Mesodermal cell (in vitro differentiated cells): ENCODE measurements at regions not wholly inside any gene's neighbourhood (a gene's known extent, or its start where the extent isn't known, plus 50 kb on each side); places are given as distances from the start of the nearest gene placed in this dataset.
"Not testable (repeated sequence)": the region's sequence is repeated elsewhere in the genome, so short reads cannot be mapped to it uniquely, and the experiment has no call there.

Experiments used
- H3K27ac ChIP-seq: 2 replicates; pipeline ENCODE4 v1.7.0; 2013; ENCODE audit warnings: mild to moderate bottlenecking, low read depth, low read length, moderate library complexity; ENCODE audit not compliant: severe bottlenecking
- H3K36me3 ChIP-seq: 2 replicates; pipeline ENCODE4 v1.7.1; 2013; ENCODE audit warnings: mild to moderate bottlenecking, low read length, moderate library complexity; ENCODE audit not compliant: control insufficient read depth, insufficient read depth
- H3K4me1 ChIP-seq: one replicate; pipeline ENCODE4 v1.7.1; 2013; ENCODE audit warnings: mild to moderate bottlenecking, low read length; ENCODE audit not compliant: insufficient read depth, control insufficient read depth, poor library complexity, severe bottlenecking
- H3K4me3 ChIP-seq: 2 replicates; pipeline ENCODE4 v1.7.0; 2013; ENCODE audit warnings: low read length, control low read depth, mild to moderate bottlenecking; ENCODE audit not compliant: insufficient read depth, poor library complexity, severe bottlenecking; ENCODE audit errors: extremely low read depth
- H3K9me3 ChIP-seq: 2 replicates; pipeline ENCODE4 v1.7.1; 2013; ENCODE audit warnings: mild to moderate bottlenecking, low read length, moderate library complexity; ENCODE audit not compliant: control insufficient read depth
- WGBS, 2 experiments: methylation state at CpG; one replicate each; pipeline ENCODE4 v1.1.5; 2013; ENCODE audit warnings: missing lambda C conversion rate in 2 of 2; ENCODE audit not compliant: insufficient coverage in 2 of 2; 5-methylcytosine and 5-hydroxymethylcytosine counted together

DNA sequence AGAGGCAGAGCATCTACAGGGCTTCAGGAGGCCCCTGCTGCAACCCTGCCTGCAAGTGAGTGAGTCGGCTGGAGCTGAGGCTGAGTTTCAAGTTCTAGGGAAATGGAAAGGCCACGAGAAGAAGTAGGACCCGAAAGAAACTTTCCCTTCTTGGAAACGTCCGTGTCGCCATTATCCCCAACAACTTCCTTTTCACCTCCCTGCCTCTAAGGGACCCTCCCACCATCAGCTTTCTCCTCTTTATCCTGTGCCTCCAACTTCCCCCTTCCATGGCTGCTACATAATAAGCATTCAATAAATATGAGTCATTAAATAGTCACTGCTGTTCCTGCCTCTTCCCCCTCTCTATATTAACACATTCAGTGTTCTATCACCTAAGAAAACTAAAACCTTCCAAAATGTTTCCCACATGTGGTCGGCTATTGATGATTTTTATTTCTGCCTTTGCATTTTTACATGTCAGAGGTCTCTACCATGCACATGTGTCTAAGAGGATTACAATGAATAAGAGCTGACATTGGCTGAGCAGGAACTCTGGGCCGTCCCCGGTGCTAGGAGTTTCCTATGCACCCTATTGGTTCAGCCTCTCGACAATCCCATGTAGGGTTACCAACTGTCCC is 115.9 kb upstream of the TNRC6C start:
- H3K4me1 ChIP-seq: peaks cover 25% of the 10 kb centered on the region
- 84 to 91% methylated on average over 7 to 10 of the region's 10 CpGs for WGBS, 2 experiments
- H3K36me3 ChIP-seq: no peaks in the 10 kb centered on the region
- no peak overlapping the region for H3K4me3 ChIP-seq
- no peak overlapping the region for H3K27ac ChIP-seq
- H3K9me3 ChIP-seq: no peaks in the 10 kb centered on the region

DNA sequence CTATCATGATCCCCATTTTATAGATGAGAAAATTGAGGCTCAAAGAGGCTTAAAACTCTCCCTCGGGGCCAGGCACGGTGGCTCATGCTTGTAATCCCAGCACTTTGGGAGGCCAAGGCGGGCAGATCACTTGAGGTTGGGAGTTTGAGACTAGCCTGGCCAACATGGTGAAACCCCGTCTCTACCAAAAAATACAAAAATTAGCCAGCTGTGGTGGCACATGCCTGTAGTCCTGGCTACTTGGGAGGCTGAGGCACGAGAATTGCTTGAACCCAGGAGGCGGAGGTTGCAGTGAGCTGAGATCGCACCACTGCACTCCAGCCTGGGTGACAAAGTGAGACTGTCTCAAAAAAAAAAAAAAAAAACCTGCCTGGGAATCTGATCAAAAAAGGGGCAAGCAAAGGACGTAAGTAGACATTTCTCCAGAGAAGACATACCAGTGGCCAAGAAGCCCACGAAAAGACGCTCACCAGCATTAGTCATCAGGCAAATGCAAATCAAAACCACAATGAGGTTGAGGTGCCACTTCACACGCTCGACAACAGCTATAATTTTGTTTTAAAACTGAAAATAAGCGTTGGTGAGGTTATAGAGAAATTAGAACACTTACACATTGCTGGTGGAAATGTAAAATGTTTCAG is 115.1 kb upstream of the TNRC6C start:
- H3K4me3 ChIP-seq, H3K36me3 ChIP-seq, H3K9me3 ChIP-seq, H3K27ac ChIP-seq: not testable (repeated sequence)
- WGBS, 2 experiments: 88 to 90% methylated on average over 5 to 12 of the region's 13 CpGs
- H3K4me1 ChIP-seq: peaks cover 25% of the 10 kb centered on the region

DNA sequence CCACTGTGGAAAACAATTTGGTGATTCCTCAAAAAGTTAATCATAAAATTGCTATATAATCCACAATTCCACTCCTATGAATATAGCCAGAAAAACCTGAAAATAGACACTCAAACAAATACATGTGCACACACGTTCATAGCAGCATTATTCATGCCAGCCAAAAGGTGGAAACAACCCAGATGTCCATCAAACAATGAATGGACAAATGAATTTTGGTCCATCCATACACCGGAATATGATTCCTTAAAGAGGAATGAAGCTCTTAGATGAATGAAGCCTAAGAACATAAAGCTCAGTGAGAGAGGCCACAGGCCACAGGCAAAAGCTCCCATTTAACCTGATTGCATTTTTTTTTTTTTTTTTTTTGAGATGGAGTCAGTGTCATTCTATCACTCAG is 114.6 kb upstream of the TNRC6C start:
- no peaks in the 10 kb centered on the region for H3K9me3 ChIP-seq
- WGBS, 2 experiments: 85 to 100% methylated on average over 1 to 2 of the region's 2 CpGs
- H3K27ac ChIP-seq: no peak overlapping the region
- peaks cover 25% of the 10 kb centered on the region for H3K4me1 ChIP-seq
- H3K4me3 ChIP-seq: no peak overlapping the region
- H3K36me3 ChIP-seq: no peaks in the 10 kb centered on the region

DNA sequence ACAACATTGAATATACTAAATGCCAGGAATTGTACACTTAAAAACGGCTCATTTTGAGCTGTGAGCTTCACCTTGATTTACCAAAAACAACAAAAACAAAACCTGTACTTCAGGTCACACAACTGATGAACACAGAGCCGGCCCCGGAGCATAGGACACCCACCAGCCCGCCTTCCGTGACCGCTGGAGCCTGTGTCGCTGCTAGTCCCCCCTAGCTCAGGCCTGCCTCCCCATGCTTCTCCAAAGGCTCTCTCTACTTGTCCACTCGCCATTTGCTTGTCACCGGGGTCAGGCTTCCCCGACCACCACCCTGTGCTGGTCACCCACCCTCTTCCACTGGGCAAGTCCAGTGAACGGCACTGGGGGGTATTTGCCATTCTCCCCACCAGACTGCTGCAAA is 113.8 kb upstream of the TNRC6C start:
- Histone ChIP-seq H3K4me1 (peaks cover 24% of the 10 kb centered on the region), H3K27ac (no peak overlapping the region), H3K36me3 (no peaks in the 10 kb centered on the region), H3K4me3 (no peak overlapping the region), H3K9me3 (no peaks in the 10 kb centered on the region)
- 97 to 100% methylated on average over 9 of the region's 11 CpGs for WGBS, 2 experiments

DNA sequence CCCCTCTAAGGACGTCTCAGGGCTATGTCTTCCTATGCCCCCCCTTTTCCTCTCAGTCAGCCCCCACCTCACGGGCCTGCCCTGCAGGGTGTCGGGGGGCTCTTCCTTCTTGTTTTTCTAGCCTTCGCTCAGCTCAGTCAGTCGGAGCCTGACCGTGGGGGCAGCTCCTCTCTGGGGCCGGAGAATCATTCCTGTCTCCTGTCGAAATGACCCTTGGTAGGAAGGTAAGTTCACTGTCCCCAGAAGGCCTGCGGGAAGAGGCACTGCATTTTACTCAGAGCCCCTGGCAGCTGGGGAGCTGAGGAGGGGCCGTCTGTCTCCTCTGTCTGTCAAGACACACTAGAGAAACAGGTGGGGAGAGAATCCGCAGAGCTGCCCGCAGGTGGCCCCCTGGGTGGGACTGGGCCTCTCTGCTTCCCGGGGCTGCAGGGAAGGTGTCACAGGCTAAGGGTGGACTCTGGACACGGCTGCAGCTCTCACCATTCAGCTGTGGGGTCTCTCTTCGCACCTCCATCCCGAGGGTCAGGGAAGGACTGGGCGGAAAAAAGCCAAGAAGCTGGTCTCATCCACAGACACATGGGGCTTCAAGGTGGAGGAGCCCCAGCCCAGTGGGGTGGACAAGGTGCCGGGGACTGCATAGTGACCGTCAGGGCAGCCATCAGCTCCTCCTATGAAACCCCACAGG is 112.8 kb upstream of the TNRC6C start:
- Histone ChIP-seq H3K9me3 (no peaks in the 10 kb centered on the region), H3K4me1 (peaks cover 14% of the 10 kb centered on the region), H3K4me3 (no peak overlapping the region), H3K36me3 (no peaks in the 10 kb centered on the region), H3K27ac (no peak overlapping the region)
- WGBS, 2 experiments: 76 to 83% methylated on average over 18 of the region's 19 CpGs

DNA sequence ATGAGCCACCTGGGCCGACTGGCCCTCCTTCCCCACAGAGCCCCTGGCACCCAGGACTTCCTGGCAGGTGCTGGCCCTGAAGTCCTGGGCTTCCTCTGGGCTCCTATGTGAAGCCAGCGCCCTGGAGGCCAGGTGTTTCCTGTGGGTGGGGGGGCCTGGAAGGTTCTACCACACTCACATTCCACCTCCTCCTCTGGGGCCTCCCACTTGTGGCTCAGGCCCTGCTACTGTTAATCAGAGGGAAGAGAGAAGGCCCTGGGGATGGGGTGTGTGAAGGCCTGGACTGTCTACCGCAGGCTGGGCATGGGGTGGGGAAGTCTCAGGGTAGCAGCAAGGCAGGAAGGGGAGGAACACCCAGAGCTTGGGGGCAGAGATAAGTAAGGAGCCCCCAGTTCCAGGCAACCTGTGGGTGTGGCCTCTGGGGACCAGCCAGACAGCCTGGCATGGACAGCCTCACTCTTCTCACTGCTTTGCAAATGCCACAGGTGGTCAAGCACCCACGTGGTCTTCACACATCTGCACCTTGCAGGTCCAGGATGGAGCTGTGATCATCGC is 111.9 kb upstream of the TNRC6C start:
- Histone ChIP-seq H3K4me1 (peaks cover 11% of the 10 kb centered on the region), H3K4me3 (no peak overlapping the region), H3K36me3 (no peaks in the 10 kb centered on the region), H3K27ac (no peak overlapping the region), H3K9me3 (no peaks in the 10 kb centered on the region)
- 92 to 100% methylated on average over 1 to 4 of the region's 5 CpGs for WGBS, 2 experiments

DNA sequence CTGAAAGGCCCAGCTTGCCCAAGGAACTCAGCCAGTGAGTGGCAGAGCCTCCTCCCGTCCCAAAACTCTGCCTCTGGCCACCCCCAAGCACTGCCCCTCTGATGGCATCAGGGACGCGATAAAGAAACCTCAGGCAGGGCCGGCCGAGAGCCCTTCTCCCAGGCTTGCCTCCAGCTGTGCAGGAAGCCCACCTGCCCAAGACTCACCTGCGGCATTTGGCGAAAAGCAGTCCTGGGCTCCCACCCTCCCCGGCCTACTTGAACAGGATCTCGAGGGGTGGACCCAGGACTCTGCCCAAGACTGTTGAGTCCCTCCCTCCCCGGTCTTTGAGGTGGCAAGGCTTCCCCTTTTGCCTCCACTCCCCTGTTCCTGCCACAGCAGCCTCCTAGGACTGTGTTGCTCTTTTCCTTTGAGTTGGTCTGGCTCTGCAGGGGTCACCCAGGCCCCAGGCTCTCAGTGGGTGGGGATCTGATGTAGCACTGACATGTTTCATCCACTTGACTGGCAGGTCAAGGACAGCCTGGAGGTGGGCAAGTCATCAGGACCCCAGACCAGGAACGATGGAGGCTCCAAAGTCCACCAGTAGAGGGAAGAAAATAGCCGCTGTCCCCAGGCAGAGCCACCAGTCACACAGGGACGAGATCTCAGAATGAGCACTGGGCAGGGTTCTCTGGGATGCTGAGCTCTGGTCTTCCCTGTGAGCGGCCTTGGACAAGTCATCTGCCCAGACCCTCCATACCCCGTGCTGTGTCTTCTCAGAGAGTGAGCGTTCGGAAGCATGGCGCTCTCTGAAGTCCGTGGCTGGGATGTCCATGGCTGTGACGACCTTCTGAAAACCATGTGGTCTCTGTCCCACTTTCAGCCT is 111.0 kb upstream of the TNRC6C start:
- Histone ChIP-seq H3K36me3 (no peaks in the 10 kb centered on the region), H3K9me3 (no peaks in the 10 kb centered on the region), H3K27ac (no peak overlapping the region), H3K4me3 (no peak overlapping the region), H3K4me1 (peaks cover 4% of the 10 kb centered on the region)
- 90 to 92% methylated on average over 15 to 19 of the region's 20 CpGs for WGBS, 2 experiments

DNA sequence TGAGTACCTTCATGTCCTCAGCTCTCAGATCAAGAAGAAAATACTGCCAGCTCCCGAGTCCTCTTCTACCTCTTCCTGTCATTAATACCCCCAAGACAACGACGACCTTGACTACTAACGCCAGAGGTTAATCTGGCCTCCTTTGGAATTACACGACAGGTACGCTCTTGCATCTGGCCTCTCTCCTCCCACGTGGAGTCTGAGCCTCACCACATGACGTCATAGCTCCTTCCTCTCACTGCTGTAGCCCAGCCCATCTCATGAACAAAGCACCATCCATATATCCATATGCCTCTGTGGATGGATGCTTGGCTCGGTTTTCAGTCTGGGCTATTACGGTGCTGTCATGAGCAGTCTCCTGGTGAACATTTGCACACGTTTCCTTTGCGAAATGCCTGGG is 110.2 kb upstream of the TNRC6C start:
- no peak overlapping the region for H3K4me3 ChIP-seq
- H3K4me1 ChIP-seq: no peaks in the 10 kb centered on the region
- no peaks in the 10 kb centered on the region for H3K36me3 ChIP-seq
- WGBS, 2 experiments: 85 to 87% methylated on average over 12 of the region's 12 CpGs
- no peaks in the 10 kb centered on the region for H3K9me3 ChIP-seq
- no peak overlapping the region for H3K27ac ChIP-seq

DNA sequence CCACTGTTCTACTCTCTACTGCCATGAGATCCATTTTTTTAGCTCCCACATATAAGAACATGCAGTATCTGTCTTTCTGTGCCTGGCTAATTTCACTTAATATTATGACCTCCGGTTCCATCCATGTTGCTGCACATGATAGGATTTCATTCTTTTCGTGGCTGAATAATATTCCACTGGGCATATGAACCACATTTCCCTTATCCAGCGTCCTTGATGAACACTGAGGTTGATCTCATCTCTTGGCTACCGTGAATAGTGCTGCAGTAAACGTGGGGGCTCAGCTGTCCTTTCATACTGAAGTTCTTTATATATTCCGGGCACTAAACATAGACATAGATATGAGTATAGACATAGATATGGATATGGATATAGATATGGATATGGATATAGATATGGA is 109.3 kb upstream of the TNRC6C start:
- H3K4me3 ChIP-seq: no peak overlapping the region
- no peaks in the 10 kb centered on the region for H3K9me3 ChIP-seq
- no peaks in the 10 kb centered on the region for H3K36me3 ChIP-seq
- H3K27ac ChIP-seq: no peak overlapping the region
- no peaks in the 10 kb centered on the region for H3K4me1 ChIP-seq
- WGBS, 2 experiments: 83 to 89% methylated on average over 3 to 4 of the region's 6 CpGs

DNA sequence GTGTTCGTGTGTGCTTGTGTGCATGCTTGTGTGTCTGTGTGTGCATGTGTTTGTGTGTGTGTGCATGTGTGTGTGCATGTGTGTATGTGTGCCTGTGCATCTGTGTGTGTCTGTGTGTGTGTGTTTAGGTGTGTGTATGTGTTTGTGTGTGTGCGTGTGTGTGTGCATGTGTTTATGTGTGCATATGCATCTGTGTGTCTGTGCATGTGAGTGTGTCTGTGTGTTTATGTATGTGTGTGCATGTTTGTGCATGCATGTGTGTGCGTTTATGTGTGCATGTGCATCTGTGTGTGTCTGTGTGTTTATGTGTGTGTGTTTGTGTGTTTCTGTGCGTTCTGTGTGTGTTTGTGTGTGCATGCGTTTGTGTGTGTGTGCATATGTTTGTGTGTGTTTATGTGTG is 106.6 kb upstream of the TNRC6C start:
- no peaks in the 10 kb centered on the region for H3K4me1 ChIP-seq
- no peaks in the 10 kb centered on the region for H3K36me3 ChIP-seq
- 91 to 94% methylated on average over 5 of the region's 5 CpGs for WGBS, 2 experiments
- no peak overlapping the region for H3K4me3 ChIP-seq
- no peak overlapping the region for H3K27ac ChIP-seq
- H3K9me3 ChIP-seq: no peaks in the 10 kb centered on the region
